Mucosa of rectum (tissue), 2 donors: ENCODE measurements at regions not wholly inside any gene's neighbourhood (a gene's known extent, or its start where the extent isn't known, plus 50 kb on each side); places are given as distances from the start of the nearest gene placed in this dataset.

ENCODE experiments used
- H3K27ac ChIP-seq, 2 donors: one replicate each; pipeline ENCODE4 v1.7.0; 2013; ENCODE audit warnings: inconsistent platforms in 2 of 2, low read depth in 2 of 2, low read length in 2 of 2
- H3K27me3 ChIP-seq, 2 donors: one replicate each; pipeline ENCODE4 v1.7.0; 2013; ENCODE audit warnings: low read length in 2 of 2; ENCODE audit not compliant: control insufficient read depth in 2 of 2, insufficient read depth in 2 of 2
- H3K36me3 ChIP-seq, 2 donors: one replicate each; pipeline ENCODE4 v1.7.0; 2013; ENCODE audit warnings: low read length in 2 of 2; ENCODE audit not compliant: control insufficient read depth in 2 of 2, insufficient read depth in 2 of 2
- H3K4me1 ChIP-seq, 2 donors: one replicate each; pipeline ENCODE4 v1.7.0; 2013; ENCODE audit warnings: low read length in 2 of 2, mild to moderate bottlenecking in 1 of 2; ENCODE audit not compliant: control insufficient read depth in 2 of 2, insufficient read depth in 2 of 2
- H3K4me3 ChIP-seq, 2 donors: one replicate each; pipeline ENCODE4 v1.7.0; 2013; ENCODE audit warnings: low read length in 2 of 2
- H3K9ac ChIP-seq, 2 donors: one replicate each; pipeline ENCODE4 v1.7.0; 2013; ENCODE audit warnings: low read length in 2 of 2, low read depth in 1 of 2, mild to moderate bottlenecking in 1 of 2
- H3K9me3 ChIP-seq, 2 donors: one replicate each; pipeline ENCODE4 v1.7.0; 2013; ENCODE audit warnings: low read length in 2 of 2; ENCODE audit not compliant: control insufficient read depth in 2 of 2
- donor health status: healthy.
- donor health status: Normal muscosa, but diverticular disease.

GRCh38 chr2:144894612-144895599, 375.0 kb upstream of the ZEB2 start:
- Histone ChIP-seq H3K27ac (no peak overlapping the region), H3K9me3 (no peaks in the 10 kb centered on the region), H3K4me3 (no peak overlapping the region), H3K4me1 (no peaks in the 10 kb centered on the region), H3K27me3 (no peaks in the 10 kb centered on the region), H3K36me3 (no peaks in the 10 kb centered on the region), H3K9ac (no peak overlapping the region)

- Histone ChIP-seq H3K27ac (no peak overlapping the region), H3K4me1 (no peaks in the 10 kb centered on the region), H3K9ac (no peak overlapping the region), H3K27me3 (no peaks in the 10 kb centered on the region), H3K4me3 (no peak overlapping the region), H3K36me3 (no peaks in the 10 kb centered on the region), H3K9me3 (no peaks in the 10 kb centered on the region)
Measured at GRCh38 chr2:144893464-144893863, 373.5 kb upstream of the ZEB2 start.

GRCh38 chr2:144890828-144891227, 370.9 kb upstream of the ZEB2 start:
- Histone ChIP-seq H3K27me3 (no peaks in the 10 kb centered on the region), H3K36me3 (no peaks in the 10 kb centered on the region), H3K27ac (no peak overlapping the region), H3K4me3 (no peak overlapping the region), H3K9me3 (no peaks in the 10 kb centered on the region), H3K4me1 (no peaks in the 10 kb centered on the region), H3K9ac (no peak overlapping the region)

GRCh38 chr2:144889348-144889747, 369.4 kb upstream of the ZEB2 start:
- H3K36me3 ChIP-seq = no peaks in the 10 kb centered on the region
- H3K9me3 ChIP-seq = no peaks in the 10 kb centered on the region
- H3K9ac ChIP-seq = no peak overlapping the region
- H3K27ac ChIP-seq = no peak overlapping the region
- no peaks in the 10 kb centered on the region for H3K4me1 ChIP-seq
- no peak overlapping the region for H3K4me3 ChIP-seq
- H3K27me3 ChIP-seq = no peaks in the 10 kb centered on the region

- no peak overlapping the region for H3K27ac ChIP-seq
- no peaks in the 10 kb centered on the region for H3K27me3 ChIP-seq
- H3K4me1 ChIP-seq = no peaks in the 10 kb centered on the region
Measured at GRCh38 chr2:144886862-144887261, 366.9 kb upstream of the ZEB2 start.

GRCh38 chr2:144877893-144878292, 358.0 kb upstream of the ZEB2 start:
- H3K27me3 ChIP-seq = no peaks in the 10 kb centered on the region
- no peaks in the 10 kb centered on the region for H3K36me3 ChIP-seq
- H3K9me3 ChIP-seq = no peaks in the 10 kb centered on the region
- no peak overlapping the region for H3K9ac ChIP-seq
- H3K4me3 ChIP-seq = no peak overlapping the region
- H3K27ac ChIP-seq = no peak overlapping the region
- H3K4me1 ChIP-seq = no peaks in the 10 kb centered on the region

More at GRCh38 chr2:144886862-144887261, 366.9 kb upstream of the ZEB2 start:
- H3K36me3 ChIP-seq = no peaks in the 10 kb centered on the region
- no peaks in the 10 kb centered on the region for H3K9me3 ChIP-seq
- H3K4me3 ChIP-seq = no peak overlapping the region
- no peak overlapping the region for H3K9ac ChIP-seq

GRCh38 chr2:144876013-144876412, 356.1 kb upstream of the ZEB2 start:
- Histone ChIP-seq H3K9me3 (no peaks in the 10 kb centered on the region), H3K4me3 (no peak overlapping the region), H3K36me3 (no peaks in the 10 kb centered on the region), H3K4me1 (no peaks in the 10 kb centered on the region), H3K27ac (no peak overlapping the region), H3K9ac (no peak overlapping the region), H3K27me3 (no peaks in the 10 kb centered on the region)

- H3K4me3 ChIP-seq = no peak overlapping the region
- H3K9me3 ChIP-seq = no peaks in the 10 kb centered on the region
- H3K4me1 ChIP-seq = no peaks in the 10 kb centered on the region
- H3K27ac ChIP-seq = no peak overlapping the region
- H3K27me3 ChIP-seq = no peaks in the 10 kb centered on the region
- no peaks in the 10 kb centered on the region for H3K36me3 ChIP-seq
- H3K9ac ChIP-seq = no peak overlapping the region
Measured at GRCh38 chr2:144875290-144875969, 355.5 kb upstream of the ZEB2 start.

- no peak overlapping the region for H3K9ac ChIP-seq
- H3K27ac ChIP-seq = no peak overlapping the region
- H3K4me3 ChIP-seq = no peak overlapping the region
- no peaks in the 10 kb centered on the region for H3K9me3 ChIP-seq
- H3K4me1 ChIP-seq = no peaks in the 10 kb centered on the region
- H3K36me3 ChIP-seq = no peaks in the 10 kb centered on the region
- H3K27me3 ChIP-seq = no peaks in the 10 kb centered on the region
Measured at GRCh38 chr2:144865670-144866069, 345.8 kb upstream of the ZEB2 start.

GRCh38 chr2:144859716-144860115, 339.8 kb upstream of the ZEB2 start:
- Histone ChIP-seq H3K9ac (no peak overlapping the region), H3K27me3 (no peaks in the 10 kb centered on the region)

More at GRCh38 chr2:144859716-144860115, 339.8 kb upstream of the ZEB2 start:
- Histone ChIP-seq H3K4me3 (no peak overlapping the region), H3K4me1 (no peaks in the 10 kb centered on the region), H3K27ac (no peak overlapping the region), H3K36me3 (no peaks in the 10 kb centered on the region), H3K9me3 (no peaks in the 10 kb centered on the region)
